HCT116 (cell line): ENCODE measurements at regions not wholly inside any gene's neighbourhood (a gene's known extent, or its start where the extent isn't known, plus 50 kb on each side); places are given as distances from the start of the nearest gene placed in this dataset.

ENCODE experiments used
- ATAC-seq: fragments of 200-7000 bp; cut with Tn5 transposase; 2 replicates; pipeline ENCODE4 v1.9.1; 2020; ENCODE audit warnings: mild to moderate bottlenecking, moderate library complexity
- BruUV-seq: library from RNA; stranded (reverse); fragments of 400-500 nt; replicated peaks from 2 replicates; lab custom pipeline; 2021; lab: Mats Ljungman, UMichigan
- CTCF ChIA-PET: fragments of 300-600 bp; sonication (Branson Sonifier 250); formaldehyde crosslinking; loops from one replicate; lab custom pipeline; 2021; ENCODE audit warnings: antibody characterized with exemption; lab: Charles Lee
- POLR2A ChIA-PET: fragments of 300-600, 350-600 bp; sonication (Branson Sonifier 250); formaldehyde crosslinking; loops from one replicate; lab custom pipeline; 2021; ENCODE audit warnings: antibody characterized with exemption; lab: Charles Lee
- RAD21 ChIA-PET, 2 experiments: fragments of 300-600 bp; sonication (Branson Sonifier 250); formaldehyde crosslinking; loops; one replicate each; lab custom pipeline; 2023; ENCODE audit warnings: low total read pairs in 2 of 2; ENCODE audit not compliant: uncharacterized antibody in 2 of 2, unreplicated experiment in 2 of 2, low non-redundant PET in 1 of 2; lab: Charles Lee
- DNase-seq: peaks from one replicate; pipeline ENCODE4 v3.0.0-alpha.2; 2010; ENCODE audit warnings: low read depth, low spot score
- H2AFZ ChIP-seq: fragments of 200-600 bp; shearing (Covaris generic), sonication (generic); 2 replicates; pipeline ENCODE4 v1.6.1; 2017; ENCODE audit warnings: low read depth, mixed run types, mixed read lengths, antibody characterized with exemption, low read length; ENCODE audit not compliant: poor library complexity, severe bottlenecking
- H3K27ac ChIP-seq: 2 replicates; pipeline ENCODE4 v1.5.1; 2012; ENCODE audit warnings: low read depth, low read length
- H3K27me3 ChIP-seq: fragments of 200-600 bp; sonication (generic); 2 replicates; pipeline ENCODE4 v1.6.1; 2016; ENCODE audit warnings: mixed run types, low read length, mixed read lengths; ENCODE audit not compliant: insufficient read depth
- H3K36me3 ChIP-seq, 2 experiments: fragments of 200-500 bp in 1 of 2; fragments of 200-600 bp in 1 of 2; sonication (Bioruptor generic) in 1 of 2; sonication (generic) in 1 of 2; 2 replicates each; pipeline versions ENCODE4 v1.5.1 to v1.6.1; 2014 to 2016; ENCODE audit warnings: low read length in 2 of 2, inconsistent platforms in 1 of 2, mixed read lengths in 1 of 2, mixed run types in 1 of 2; ENCODE audit not compliant: insufficient read depth in 2 of 2, control insufficient read depth in 1 of 2
- H3K4me1 ChIP-seq, 2 experiments: fragments of 200-600 bp in 1 of 2; sonication (generic) in 1 of 2; 2 replicates each; pipeline versions ENCODE4 v1.5.1 to v1.6.1; 2012 to 2017; ENCODE audit warnings: low read length in 2 of 2, inconsistent platforms in 1 of 2, mild to moderate bottlenecking in 1 of 2, mixed read lengths in 1 of 2, mixed run types in 1 of 2, moderate library complexity in 1 of 2; ENCODE audit not compliant: insufficient read depth in 2 of 2, control insufficient read depth in 1 of 2
- H3K4me2 ChIP-seq: fragments of 200-600 bp; sonication (generic); 2 replicates; pipeline ENCODE4 v1.6.1; 2017; ENCODE audit warnings: mixed run types, low read length, mixed read lengths
- H3K4me3 ChIP-seq, 2 experiments: fragments of 200-600 bp in 1 of 2; sonication (generic) in 1 of 2; replicated peaks in 1 of 2; 2 replicates each; pipeline ENCODE4 v1.5.1; 2011 to 2016; ENCODE audit warnings: low read length in 2 of 2, control low read depth in 1 of 2, low read depth in 1 of 2, mild to moderate bottlenecking in 1 of 2, mixed read lengths in 1 of 2, mixed run types in 1 of 2
- H3K79me2 ChIP-seq: fragments of 200-600 bp; sonication (generic); 2 replicates; pipeline ENCODE4 v1.6.1; 2017; ENCODE audit warnings: mild to moderate bottlenecking, mixed run types, low read length, moderate library complexity, mixed read lengths; ENCODE audit not compliant: insufficient read depth
- H3K9ac ChIP-seq: fragments of 200-600 bp; sonication (generic); 2 replicates; pipeline ENCODE4 v1.6.1; 2016; ENCODE audit warnings: low read length, mixed read lengths
- H3K9me2 ChIP-seq: fragments of 200-600 bp; sonication (generic), shearing (Covaris generic); 2 replicates; pipeline ENCODE4 v1.6.1; 2017; ENCODE audit warnings: mixed run types, mild to moderate bottlenecking, moderate library complexity; ENCODE audit not compliant: insufficient read depth
- H3K9me3 ChIP-seq, 2 experiments: fragments of 200-500 bp in 1 of 2; fragments of 200-600 bp in 1 of 2; sonication (Bioruptor generic) in 1 of 2; sonication (generic) in 1 of 2; 2 replicates each; pipeline ENCODE4 v1.6.1; 2014 to 2017; ENCODE audit warnings: low read length in 2 of 2, mixed read lengths in 2 of 2, inconsistent platforms in 1 of 2, low read depth in 1 of 2, mild to moderate bottlenecking in 1 of 2, mixed run types in 1 of 2, moderate library complexity in 1 of 2; ENCODE audit not compliant: control insufficient read depth in 1 of 2, insufficient read depth in 1 of 2
- H4K20me1 ChIP-seq: fragments of 200-600 bp; sonication (generic), shearing (Covaris generic); 2 replicates; pipeline ENCODE4 v1.6.1; 2017; ENCODE audit warnings: mixed run types, mild to moderate bottlenecking, moderate library complexity; ENCODE audit not compliant: insufficient read depth
- ATF3 ChIP-seq: IDR thresholded peaks from 2 replicates; pipeline ENCODE4 v1.6.1; 2012
- CTCF ChIP-seq, 3 experiments: fragments of 200-600 bp in 1 of 3; sonication (generic) in 1 of 3; IDR thresholded peaks in 2 of 3; conservative IDR thresholded peaks in 1 of 3; 2 replicates each; pipeline ENCODE4 v1.5.1; 2012 to 2017; ENCODE audit warnings: low read depth in 2 of 3, low read length in 2 of 3, antibody characterized with exemption in 1 of 3, borderline replicate concordance in 1 of 3, control low read depth in 1 of 3, mild to moderate bottlenecking in 1 of 3, mixed read lengths in 1 of 3, mixed run types in 1 of 3, moderate library complexity in 1 of 3; ENCODE audit not compliant: insufficient read depth in 1 of 3
- EGR1 ChIP-seq: IDR thresholded peaks from 2 replicates; pipeline ENCODE4 v1.6.1; 2012; ENCODE audit warnings: low read depth
- ELF1 ChIP-seq: IDR thresholded peaks from 2 replicates; pipeline ENCODE4 v1.6.1; 2012; ENCODE audit warnings: low read depth, borderline replicate concordance
- EZH2 ChIP-seq: fragments of 200-600 bp; sonication (generic); IDR thresholded peaks from 2 replicates; pipeline ENCODE4 v1.6.1; 2017; ENCODE audit warnings: antibody characterized with exemption, mixed run types
- EZH2phosphoT487 ChIP-seq: fragments of 200-600 bp; IDR thresholded peaks from 2 replicates; pipeline ENCODE4 v1.6.1; 2018; ENCODE audit warnings: antibody characterized with exemption, borderline replicate concordance
- FOSL1 ChIP-seq: IDR thresholded peaks from 2 replicates; pipeline ENCODE4 v1.6.1; 2012; ENCODE audit warnings: low read depth
- JUND ChIP-seq: IDR thresholded peaks from 2 replicates; pipeline ENCODE4 v1.6.1; 2012
- MAX ChIP-seq: IDR thresholded peaks from 2 replicates; pipeline ENCODE4 v1.6.1; 2012
- POLR2A ChIP-seq: IDR thresholded peaks from 2 replicates; pipeline ENCODE4 v1.7.0; 2011; ENCODE audit warnings: borderline replicate concordance; ENCODE audit not compliant: insufficient read depth, insufficient read length; ENCODE audit errors: extremely low read depth
- POLR2AphosphoS5 ChIP-seq: IDR thresholded peaks from 2 replicates; pipeline ENCODE4 v1.6.1; 2011; ENCODE audit warnings: mild to moderate bottlenecking, low read depth, low read length, moderate library complexity
- REST ChIP-seq: IDR thresholded peaks from 2 replicates; pipeline ENCODE4 v1.6.1; 2012; ENCODE audit warnings: low read depth
- SP1 ChIP-seq: IDR thresholded peaks from 2 replicates; pipeline ENCODE4 v1.6.1; 2012; ENCODE audit warnings: low read depth
- TCF7L2 ChIP-seq: IDR thresholded peaks from 2 replicates; pipeline ENCODE4 v1.7.0; 2011; ENCODE audit warnings: borderline replicate concordance, inconsistent platforms; ENCODE audit not compliant: insufficient read depth, insufficient read length; ENCODE audit errors: extremely low read depth
- YY1 ChIP-seq: IDR thresholded peaks from 2 replicates; pipeline ENCODE4 v1.6.1; 2011; ENCODE audit warnings: low read length, low read depth, moderate library complexity, mild to moderate bottlenecking; ENCODE audit not compliant: insufficient replicate concordance; ENCODE audit errors: extremely low read depth
- ZFX ChIP-seq: fragments of 450-650 bp; IDR thresholded peaks from 2 replicates; pipeline ENCODE4 v1.6.1; 2017
- intact Hi-C: fragments of 100-400 bp; cut with micrococcal nuclease; formaldehyde crosslinking; loops from 2 replicates; pipeline ENCODE4 v1.10.0; 2022

- Histone ChIP-seq H3K9ac (no peak overlapping the region), H3K4me3 (no peak overlapping the region), H4K20me1 (no peaks in the 10 kb centered on the region), H3K9me3 (no peaks in the 10 kb centered on the region), H3K79me2 (no peaks in the 10 kb centered on the region), H3K4me1 (no peaks in the 10 kb centered on the region), H3K9me2 (no peaks in the 10 kb centered on the region), H3K27ac (no peak overlapping the region), H3K27me3 (peaks cover 3% of the 10 kb centered on the region; the same call in 1 of the 2 replicates), H3K36me3 (no peaks in the 10 kb centered on the region), H3K4me2 (no peak overlapping the region), H2AFZ (no peak overlapping the region)
- intact Hi-C loops = no loop called here
- BruUV-seq = no TSS peak
- no peak for TF ChIP-seq POLR2A
- TF ChIP-seq YY1 = no peak
- ChIA-PET CTCF (no interaction called here), RAD21 (no interaction called here), POLR2A (no interaction called here)
- ATAC-seq (no peak), DNase-seq (no peak)
Measured at GRCh38 chr4:18296411-18296810, 274.9 kb upstream of the LCORL start.

GRCh38 chr4:18294846-18295245 is 273.3 kb upstream of the LCORL start:
- POLR2A ChIA-PET = no interaction called here
- no peak overlapping the region for H3K9ac ChIP-seq
- H2AFZ ChIP-seq = no peak overlapping the region
- CTCF ChIA-PET = no interaction called here
- no TSS peak for BruUV-seq
- RAD21 ChIA-PET = no interaction called here
- no peaks in the 10 kb centered on the region for H3K9me3 ChIP-seq
- no peaks in the 10 kb centered on the region for H3K36me3 ChIP-seq
- H4K20me1 ChIP-seq = no peaks in the 10 kb centered on the region
- intact Hi-C loops = no loop called here
- DNase-seq (no peak), ATAC-seq (no peak)
- H3K9me2 ChIP-seq = no peaks in the 10 kb centered on the region
- H3K4me2 ChIP-seq = no peak overlapping the region
- H3K4me1 ChIP-seq = no peaks in the 10 kb centered on the region
- no peaks in the 10 kb centered on the region for H3K79me2 ChIP-seq
- H3K27me3 ChIP-seq = peaks cover 3% of the 10 kb centered on the region; the same call in 1 of the 2 replicates
- no peak overlapping the region for H3K4me3 ChIP-seq
- no peak overlapping the region for H3K27ac ChIP-seq
- TF ChIP-seq ELF1 = no peak
- no peak for TF ChIP-seq POLR2AphosphoS5
- TF ChIP-seq ATF3 = no peak
- TF ChIP-seq JUND = no peak
- TF ChIP-seq EZH2 = no peak
- TF ChIP-seq SP1 = no peak
- TF ChIP-seq REST = no peak
- no peak for TF ChIP-seq POLR2A
- no peak for TF ChIP-seq EZH2phosphoT487
- no peak for TF ChIP-seq TCF7L2
- no peak for TF ChIP-seq MAX
- no peak for TF ChIP-seq CTCF (IDR thresholded peaks at IDR 0.05 in 2 of 3, conservative IDR thresholded peaks at IDR 0.05 in 1 of 3; ENCODE audit: borderline replicate concordance in 1 of 3, insufficient read depth in 1 of 3, low read depth in 2 of 3, low read length in 2 of 3)
- no peak for TF ChIP-seq YY1
- TF ChIP-seq ZFX = no peak
- TF ChIP-seq FOSL1 = no peak
- no peak for TF ChIP-seq EGR1
